ENCODE measurements at regions not wholly inside any gene's neighbourhood (a gene's known extent, or its start where the extent isn't known, plus 50 kb on each side); places are given as distances from the start of the nearest gene placed in this dataset.

- ChIA-PET POLR2A (no interaction called here), CTCF (no interaction called here)
- Histone ChIP-seq H3K27me3 (ENCODE audit: control insufficient read depth, insufficient read depth, low read length) (peaks cover 7% of the 10 kb centered on the region; the same call in 1 of the 2 replicates), H3K4me3 (ENCODE audit: low read depth in 2 of 2, low read length in 2 of 2) (no peak overlapping the region), H3K4me1 (ENCODE audit: control insufficient read depth, insufficient read depth, low read length) (no peaks in the 10 kb centered on the region), H3K9me3 (ENCODE audit: control insufficient read depth, insufficient read depth, low read depth, low read length) (no peaks in the 10 kb centered on the region), H3K36me3 (ENCODE audit: control insufficient read depth, insufficient read depth, low read length) (no peaks in the 10 kb centered on the region), H3K27ac (ENCODE audit: low read length) (no peak overlapping the region)
- in situ Hi-C loops (cut with HindIII; ENCODE audit: low pct_unique_long_range_greater_than_20kb, low sequenced_read_pairs) (no loop called here), intact Hi-C loops (cut with micrococcal nuclease; ENCODE audit: unreplicated experiment) (no loop called here)
- ATAC-seq, result no peak
- DNase-seq (ENCODE audit: low read depth, low spot score), result no peak
- no TSS peak for BruUV-seq (replicated peaks)
- no peak for TF ChIP-seq SIN3A (IDR thresholded peaks at IDR 0.05; ENCODE audit: borderline replicate concordance, insufficient read depth, low read depth, low read length)
- TF ChIP-seq TCF7L2 (IDR thresholded peaks at IDR 0.05; ENCODE audit: low read depth, low read length), result no peak
- no peak for TF ChIP-seq REST (IDR thresholded peaks at IDR 0.05; ENCODE audit: insufficient read depth in 1 of 2, low read depth in 2 of 2, low read length in 1 of 2)
- TF ChIP-seq, protein P1, sequence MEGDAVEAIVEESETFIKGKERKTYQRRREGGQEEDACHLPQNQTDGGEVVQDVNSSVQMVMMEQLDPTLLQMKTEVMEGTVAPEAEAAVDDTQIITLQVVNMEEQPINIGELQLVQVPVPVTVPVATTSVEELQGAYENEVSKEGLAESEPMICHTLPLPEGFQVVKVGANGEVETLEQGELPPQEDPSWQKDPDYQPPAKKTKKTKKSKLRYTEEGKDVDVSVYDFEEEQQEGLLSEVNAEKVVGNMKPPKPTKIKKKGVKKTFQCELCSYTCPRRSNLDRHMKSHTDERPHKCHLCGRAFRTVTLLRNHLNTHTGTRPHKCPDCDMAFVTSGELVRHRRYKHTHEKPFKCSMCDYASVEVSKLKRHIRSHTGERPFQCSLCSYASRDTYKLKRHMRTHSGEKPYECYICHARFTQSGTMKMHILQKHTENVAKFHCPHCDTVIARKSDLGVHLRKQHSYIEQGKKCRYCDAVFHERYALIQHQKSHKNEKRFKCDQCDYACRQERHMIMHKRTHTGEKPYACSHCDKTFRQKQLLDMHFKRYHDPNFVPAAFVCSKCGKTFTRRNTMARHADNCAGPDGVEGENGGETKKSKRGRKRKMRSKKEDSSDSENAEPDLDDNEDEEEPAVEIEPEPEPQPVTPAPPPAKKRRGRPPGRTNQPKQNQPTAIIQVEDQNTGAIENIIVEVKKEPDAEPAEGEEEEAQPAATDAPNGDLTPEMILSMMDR (IDR thresholded peaks at IDR 0.05), result no peak
- TF ChIP-seq POLR2AphosphoS5 (IDR thresholded peaks at IDR 0.05; ENCODE audit: low read depth, low read length), result no peak
Measured at GRCh38 chr18:8491516-8491915, 117.7 kb upstream of the RAB12 start.

DNA sequence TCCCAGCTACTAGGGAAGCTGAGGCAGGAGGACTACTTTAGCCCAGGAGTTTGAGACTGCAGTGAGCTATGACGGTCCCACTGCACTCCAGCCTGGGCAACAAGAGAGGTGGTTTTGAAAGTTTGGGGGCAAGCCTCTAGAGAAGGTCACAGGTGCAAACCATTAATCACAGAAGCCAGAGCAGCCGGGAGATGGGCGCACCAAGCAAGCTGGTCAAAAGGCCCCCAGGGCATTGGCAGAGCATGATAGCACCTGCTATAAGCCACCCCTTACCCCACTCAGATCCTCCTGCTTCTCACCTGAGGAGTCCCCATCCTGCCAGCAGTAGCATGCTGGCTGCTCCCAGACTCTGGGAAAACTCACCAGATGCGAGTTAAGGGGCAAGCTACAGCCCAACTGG lies 116.1 kb upstream of the RAB12 start:
- CTCF ChIA-PET, result no interaction called here

More for the DNA sequence above, 116.1 kb upstream of the RAB12 start:
- no peaks in the 10 kb centered on the region for H3K36me3 ChIP-seq (ENCODE audit: control insufficient read depth, insufficient read depth, low read length)
- ATAC-seq (no peak), DNase-seq (ENCODE audit: low read depth, low spot score) (no peak)
- no peak overlapping the region for H3K27ac ChIP-seq (ENCODE audit: low read length)
- intact Hi-C loops (cut with micrococcal nuclease; ENCODE audit: unreplicated experiment) (no loop called here), in situ Hi-C loops (cut with HindIII; ENCODE audit: low pct_unique_long_range_greater_than_20kb, low sequenced_read_pairs) (no loop called here)
- TF ChIP-seq POLR2AphosphoS5 (IDR thresholded peaks at IDR 0.05; ENCODE audit: low read depth, low read length), result no peak
- TF ChIP-seq TCF7L2 (IDR thresholded peaks at IDR 0.05; ENCODE audit: low read depth, low read length), result no peak
- no peak for TF ChIP-seq REST (IDR thresholded peaks at IDR 0.05; ENCODE audit: insufficient read depth in 1 of 2, low read depth in 2 of 2, low read length in 1 of 2)
- TF ChIP-seq SIN3A (IDR thresholded peaks at IDR 0.05; ENCODE audit: borderline replicate concordance, insufficient read depth, low read depth, low read length), result no peak
- TF ChIP-seq, protein P1 (IDR thresholded peaks at IDR 0.05), result no peak
- no TSS peak for BruUV-seq (replicated peaks)
- no peak overlapping the region for H3K4me3 ChIP-seq (ENCODE audit: low read depth in 2 of 2, low read length in 2 of 2)
- no peaks in the 10 kb centered on the region for H3K9me3 ChIP-seq (ENCODE audit: control insufficient read depth, insufficient read depth, low read depth, low read length)
- H3K27me3 ChIP-seq (ENCODE audit: control insufficient read depth, insufficient read depth, low read length), result peaks cover 6% of the 10 kb centered on the region; the same call in 1 of the 2 replicates
- no peaks in the 10 kb centered on the region for H3K4me1 ChIP-seq (ENCODE audit: control insufficient read depth, insufficient read depth, low read length)
- POLR2A ChIA-PET, result no interaction called here
